GM21576 (cell line): ENCODE measurements at regions not wholly inside any gene's neighbourhood (a gene's known extent, or its start where the extent isn't known, plus 50 kb on each side); places are given as distances from the start of the nearest gene placed in this dataset.
"Not testable (repeated sequence)": the region's sequence is repeated elsewhere in the genome, so short reads cannot be mapped to it uniquely, and the experiment has no call there.

Experiments
- ATAC-seq: cut with Tn5 transposase; IDR thresholded peaks from one replicate; pipeline ENCODE4 v1.9.1; 2021; ENCODE audit warnings: mild to moderate bottlenecking, moderate library complexity; ENCODE audit not compliant: unreplicated experiment

- no peak for ATAC-seq
Observed at GRCh38 chr9:26508897-26509296, 383.7 kb downstream of the CAAP1 start.

- ATAC-seq = no peak
Observed at GRCh38 chr9:26504057-26504456, 388.5 kb downstream of the CAAP1 start.

- ATAC-seq = no peak
Observed at GRCh38 chr9:26502311-26502710, 390.3 kb downstream of the CAAP1 start.

- ATAC-seq = no peak
Observed at GRCh38 chr9:26500471-26500870, 392.1 kb downstream of the CAAP1 start.

GRCh38 chr9:26492608-26493521 is 399.7 kb downstream of the CAAP1 start:
- ATAC-seq = not testable (repeated sequence)

GRCh38 chr9:26491922-26492607 is 400.5 kb downstream of the CAAP1 start:
- not testable (repeated sequence) for ATAC-seq

- no peak for ATAC-seq
Observed at GRCh38 chr9:26483991-26484390, 408.6 kb downstream of the CAAP1 start.

GRCh38 chr9:26477963-26478362 is 414.6 kb downstream of the CAAP1 start:
- ATAC-seq = no peak

- no peak for ATAC-seq
Observed at GRCh38 chr9:26471261-26471660, 421.3 kb downstream of the CAAP1 start.

- ATAC-seq = no peak
Observed at GRCh38 chr9:26470284-26470683, 422.3 kb downstream of the CAAP1 start.

- no peak for ATAC-seq
Observed at GRCh38 chr9:26463837-26464236, 428.8 kb downstream of the CAAP1 start.

GRCh38 chr9:26462751-26463150 is 429.9 kb downstream of the CAAP1 start:
- no peak for ATAC-seq

GRCh38 chr9:26462213-26462612 is 430.4 kb downstream of the CAAP1 start:
- no peak for ATAC-seq

- ATAC-seq = no peak
Observed at GRCh38 chr9:26460624-26461023, 432.0 kb downstream of the CAAP1 start.

GRCh38 chr9:26459959-26460358 is 432.6 kb downstream of the CAAP1 start:
- ATAC-seq = no peak

GRCh38 chr9:26458054-26458453 is 434.5 kb downstream of the CAAP1 start:
- no peak for ATAC-seq

- no peak for ATAC-seq
Observed at GRCh38 chr9:26457151-26457550, 435.5 kb downstream of the CAAP1 start.

GRCh38 chr9:26439061-26439624 is 453.5 kb downstream of the CAAP1 start:
- no peak for ATAC-seq

- ATAC-seq = no peak
Observed at GRCh38 chr9:26437056-26437711, 455.4 kb downstream of the CAAP1 start.

GRCh38 chr9:26426551-26427131 is 466.0 kb downstream of the CAAP1 start:
- ATAC-seq = no peak

- no peak for ATAC-seq
Observed at GRCh38 chr9:26418480-26418879, 474.1 kb downstream of the CAAP1 start.
